ENCODE measurements at regions not wholly inside any gene's neighbourhood (a gene's known extent, or its start where the extent isn't known, plus 50 kb on each side); places are given as distances from the start of the nearest gene placed in this dataset.

GRCh38 chr11:69889400-69890318, 70.4 kb upstream of the FGF3 start:
- TF ChIP-seq CTCF (conservative IDR thresholded peaks at IDR 0.05; ENCODE audit: low read length) (no peak), EZH2phosphoT487 (IDR thresholded peaks at IDR 0.05; ENCODE audit: borderline replicate concordance) (no peak)
